Activated CD4-positive, alpha-beta memory T cell treated with anti-CD3 and anti-CD28 coated beads, Interleukin-2, amount 10 ng/mL, durations not matched to agents 7 days and 5 days (primary cell): ENCODE measurements at regions not wholly inside any gene's neighbourhood (a gene's known extent, or its start where the extent isn't known, plus 50 kb on each side); places are given as distances from the start of the nearest gene placed in this dataset.

Source experiments
- CTCF ChIA-PET: fragments of 350-600 bp; sonication (Branson Sonifier 250); formaldehyde crosslinking; loops from one replicate; lab custom pipeline; 2021; ENCODE audit warnings: antibody characterized with exemption, inconsistent platforms; lab: Charles Lee
- POLR2A ChIA-PET: fragments of 350-600 bp; sonication (Branson Sonifier 250); formaldehyde crosslinking; loops from one replicate; lab custom pipeline; 2021; ENCODE audit warnings: antibody characterized with exemption; lab: Charles Lee
- DNase-seq: peaks from one replicate; pipeline ENCODE4 v3.0.0-alpha.2; 2020
- H3K27ac Mint-ChIP-seq: one replicate; pipeline ENCODE4 v1.8.0; 2021; ENCODE audit warnings: mild to moderate bottlenecking, mixed read lengths
- H3K27me3 Mint-ChIP-seq: one replicate; pipeline ENCODE4 v1.8.0; 2021; ENCODE audit warnings: mixed read lengths
- H3K36me3 Mint-ChIP-seq: one replicate; pipeline ENCODE4 v1.8.0; 2021; ENCODE audit warnings: low read depth, mixed read lengths
- H3K4me1 Mint-ChIP-seq: one replicate; pipeline ENCODE4 v1.8.0; 2021; ENCODE audit warnings: mixed read lengths
- H3K4me3 Mint-ChIP-seq: one replicate; pipeline ENCODE4 v1.8.0; 2021; ENCODE audit warnings: mild to moderate bottlenecking, mixed read lengths
- H3K9me3 Mint-ChIP-seq: one replicate; pipeline ENCODE4 v1.8.0; 2021; ENCODE audit warnings: mixed read lengths

DNA sequence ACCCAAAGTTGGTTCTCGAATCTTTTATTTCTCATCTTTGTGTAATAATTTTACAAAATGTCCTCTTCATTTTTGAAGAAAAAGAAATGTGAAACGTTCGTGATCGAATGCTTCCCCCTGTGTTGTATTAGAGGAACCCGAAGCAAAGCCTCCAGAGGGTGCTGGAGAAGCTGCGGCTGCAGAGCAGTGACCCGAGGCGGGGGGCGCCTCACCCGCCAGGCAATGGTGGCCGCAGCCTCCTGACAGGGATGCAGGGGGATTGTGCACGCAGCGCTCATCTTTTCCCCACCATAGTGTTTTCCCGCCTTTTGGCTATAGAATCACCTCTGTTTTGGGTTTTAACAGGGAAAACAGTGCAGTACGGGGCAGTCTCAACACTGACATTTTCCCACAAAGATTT, 307.5 kb upstream of the ANKRD30A start:
- ChIA-PET CTCF (no interaction called here), POLR2A (no interaction called here)
- Mint-ChIP-seq H3K4me1 (no peaks in the 10 kb centered on the region), H3K9me3 (peaks cover 14% of the 10 kb centered on the region), H3K27ac (no peak overlapping the region), H3K27me3 (no peaks in the 10 kb centered on the region), H3K4me3 (no peak overlapping the region), H3K36me3 (no peaks in the 10 kb centered on the region)
- no peak for DNase-seq

DNA sequence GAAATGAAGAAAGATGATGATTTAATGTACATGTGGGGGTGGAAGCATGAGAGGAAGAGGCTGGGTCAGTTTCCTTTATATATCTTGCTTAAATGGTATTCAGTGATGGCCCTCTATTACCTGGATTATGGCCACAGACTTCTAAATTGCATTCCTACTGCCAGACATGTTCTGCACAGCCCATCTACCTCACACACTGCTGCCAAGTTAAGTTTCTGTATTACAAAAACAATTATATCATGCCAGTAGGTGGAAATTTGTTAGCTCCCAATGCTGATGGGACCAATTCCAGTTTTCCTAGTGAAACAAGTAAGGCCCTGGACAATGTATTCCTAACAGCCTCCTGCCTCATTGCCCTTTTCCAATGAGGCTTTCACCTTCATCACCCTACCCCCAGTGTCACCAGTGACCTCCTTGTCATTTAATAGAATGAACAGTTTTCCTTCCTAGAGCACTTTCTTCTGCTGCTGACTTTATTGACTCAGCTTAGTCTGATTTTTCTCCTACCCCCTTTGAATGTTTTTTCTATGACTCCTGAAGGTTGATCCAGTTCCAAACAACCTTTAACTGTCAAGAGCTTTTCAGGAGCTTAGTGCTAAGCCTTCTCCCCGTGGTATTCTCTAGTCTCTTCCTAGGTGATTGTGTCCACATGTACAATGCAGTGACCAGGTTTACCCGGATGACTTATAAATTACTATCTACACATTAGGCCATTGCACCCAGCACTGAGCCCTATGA, 316.6 kb upstream of the ANKRD30A start:
- no peaks in the 10 kb centered on the region for H3K4me1 Mint-ChIP-seq
- POLR2A ChIA-PET: no interaction called here
- H3K9me3 Mint-ChIP-seq: peaks cover 8% of the 10 kb centered on the region

DNA sequence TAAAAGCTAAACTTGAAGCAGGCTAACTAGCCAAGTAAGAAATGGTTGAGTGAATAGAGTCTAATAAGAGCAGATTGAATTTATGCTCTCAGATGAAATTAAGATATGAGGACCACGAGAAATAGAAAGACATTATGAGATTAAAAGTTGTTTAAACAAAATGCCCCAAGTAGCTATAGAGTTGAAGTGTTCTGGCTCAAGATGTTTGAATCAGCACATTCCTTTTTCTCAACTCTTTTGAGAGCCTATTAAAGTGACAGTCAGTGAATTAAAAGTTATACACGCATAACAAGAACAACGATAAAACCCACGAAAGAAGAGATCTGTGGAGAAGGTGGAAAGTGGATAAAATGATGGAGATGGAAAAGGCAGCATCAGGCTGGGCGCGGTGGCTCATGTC, 322.2 kb upstream of the ANKRD30A start:
- Mint-ChIP-seq H3K9me3 (peaks cover 6% of the 10 kb centered on the region), H3K4me1 (no peaks in the 10 kb centered on the region), H3K4me3 (no peak overlapping the region), H3K27ac (no peak overlapping the region), H3K36me3 (no peaks in the 10 kb centered on the region), H3K27me3 (no peaks in the 10 kb centered on the region)
- POLR2A ChIA-PET: no interaction called here
- CTCF ChIA-PET: no interaction called here
- no peak for DNase-seq

More for the DNA sequence above, 316.6 kb upstream of the ANKRD30A start:
- DNase-seq: no peak
- CTCF ChIA-PET: no interaction called here
- Mint-ChIP-seq H3K27ac (no peak overlapping the region), H3K4me3 (no peak overlapping the region), H3K27me3 (no peaks in the 10 kb centered on the region), H3K36me3 (no peaks in the 10 kb centered on the region)

DNA sequence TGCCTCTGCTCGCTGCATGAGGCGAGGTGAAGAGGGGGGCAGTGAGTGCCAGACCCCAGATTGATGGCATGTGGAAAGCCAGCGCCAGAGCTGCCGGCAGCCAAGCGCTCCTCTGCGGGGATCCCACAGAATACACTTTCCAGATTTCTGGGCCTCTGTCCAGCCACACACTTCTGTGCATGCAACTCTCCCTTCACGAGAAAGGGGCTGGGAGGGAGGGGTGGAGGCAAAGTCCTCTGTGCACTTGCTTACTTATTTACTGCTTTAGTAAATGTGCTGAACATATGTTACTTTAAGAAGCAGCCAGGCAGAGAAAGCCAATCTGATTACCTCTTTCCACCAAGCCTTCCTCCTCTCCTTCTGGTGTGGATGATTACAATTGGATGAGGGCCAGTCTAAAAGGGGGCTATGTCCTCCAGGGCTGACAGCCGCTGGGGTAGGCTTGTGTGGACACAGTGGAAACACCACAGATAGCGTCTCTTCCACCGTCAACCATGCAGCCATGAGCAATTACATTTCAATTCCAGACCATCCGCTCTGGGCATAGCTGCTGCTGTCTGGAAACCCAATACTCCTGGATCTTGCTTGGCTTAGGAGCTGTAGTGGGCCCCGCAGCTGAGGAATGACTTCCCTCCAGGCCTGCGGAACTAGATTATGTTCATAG, 322.8 kb upstream of the ANKRD30A start:
- Mint-ChIP-seq H3K36me3 (no peaks in the 10 kb centered on the region), H3K27me3 (no peaks in the 10 kb centered on the region), H3K4me3 (no peak overlapping the region), H3K27ac (no peak overlapping the region), H3K9me3 (peaks cover 6% of the 10 kb centered on the region), H3K4me1 (no peaks in the 10 kb centered on the region)
- no peak for DNase-seq
- ChIA-PET POLR2A (no interaction called here), CTCF (no interaction called here)

DNA sequence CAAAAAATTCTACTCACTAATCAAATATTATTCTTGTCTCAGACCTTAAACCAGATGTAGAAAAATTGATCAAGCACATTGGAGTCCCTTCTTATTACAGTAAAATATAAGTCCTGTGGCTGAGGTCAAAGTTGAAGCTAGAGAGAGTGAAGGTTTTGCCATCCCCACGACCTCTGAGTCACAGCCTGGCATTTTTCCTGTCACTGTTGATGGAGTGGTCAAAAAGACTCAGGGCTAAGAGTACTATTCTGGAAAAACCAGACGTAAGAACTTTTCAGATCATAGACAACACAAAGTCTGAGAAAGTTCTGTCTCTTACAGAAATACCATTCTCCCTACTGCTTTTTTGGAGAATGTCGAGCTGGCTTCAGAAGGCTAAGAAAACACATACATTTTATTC, 323.7 kb upstream of the ANKRD30A start:
- ChIA-PET POLR2A (no interaction called here), CTCF (no interaction called here)
- Mint-ChIP-seq H3K4me1 (no peaks in the 10 kb centered on the region), H3K9me3 (peaks cover 6% of the 10 kb centered on the region), H3K27ac (no peak overlapping the region), H3K27me3 (no peaks in the 10 kb centered on the region), H3K4me3 (no peak overlapping the region), H3K36me3 (no peaks in the 10 kb centered on the region)
- no peak for DNase-seq

DNA sequence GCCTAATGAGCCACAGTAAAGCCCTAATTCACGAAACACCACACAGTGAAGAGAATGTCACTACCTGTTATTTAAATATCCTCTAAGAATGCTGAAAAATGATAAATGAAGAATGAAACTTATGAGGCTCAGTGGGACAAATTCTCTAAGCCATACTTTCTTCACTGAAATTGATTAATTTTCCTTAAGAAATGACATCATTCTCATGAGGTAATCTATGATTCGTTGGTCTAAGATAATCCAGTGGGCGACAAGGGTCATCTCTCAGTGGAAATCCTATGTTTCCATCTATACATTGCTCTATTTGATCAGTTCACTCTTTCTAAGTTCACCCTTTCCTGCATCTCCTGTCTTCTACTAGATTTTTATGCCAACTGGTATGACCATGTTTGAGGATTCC, 330.4 kb upstream of the ANKRD30A start:
- H3K36me3 Mint-ChIP-seq: no peaks in the 10 kb centered on the region
- peaks cover 5% of the 10 kb centered on the region for H3K9me3 Mint-ChIP-seq
- POLR2A ChIA-PET: no interaction called here
- H3K27ac Mint-ChIP-seq: no peak overlapping the region
- no peaks in the 10 kb centered on the region for H3K4me1 Mint-ChIP-seq
- H3K4me3 Mint-ChIP-seq: no peak overlapping the region
- DNase-seq: no peak
- CTCF ChIA-PET: no interaction called here
- no peaks in the 10 kb centered on the region for H3K27me3 Mint-ChIP-seq

DNA sequence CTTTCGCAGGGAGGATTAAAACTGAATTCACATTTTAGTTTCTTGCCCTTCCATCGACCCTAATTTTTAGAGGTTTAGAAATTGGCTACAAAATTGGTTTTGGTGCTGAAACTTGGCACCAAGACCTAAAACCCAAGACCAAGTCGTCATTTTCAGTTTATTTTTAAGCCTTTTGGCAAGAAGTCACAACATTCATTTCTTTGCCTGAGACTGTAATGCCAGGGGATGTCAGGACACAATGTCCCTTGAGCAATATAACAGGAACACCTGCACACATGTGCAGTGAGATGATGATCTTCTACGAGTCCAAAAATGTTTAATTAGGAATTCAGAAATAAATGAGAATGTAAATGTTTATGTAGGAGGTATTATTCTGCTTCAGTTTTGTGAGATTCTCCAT, 335.4 kb upstream of the ANKRD30A start:
- ChIA-PET CTCF (no interaction called here), POLR2A (no interaction called here)
- Mint-ChIP-seq H3K27me3 (no peaks in the 10 kb centered on the region), H3K4me3 (no peak overlapping the region), H3K27ac (no peak overlapping the region), H3K9me3 (peaks cover 9% of the 10 kb centered on the region), H3K36me3 (no peaks in the 10 kb centered on the region), H3K4me1 (no peaks in the 10 kb centered on the region)
- DNase-seq: no peak

DNA sequence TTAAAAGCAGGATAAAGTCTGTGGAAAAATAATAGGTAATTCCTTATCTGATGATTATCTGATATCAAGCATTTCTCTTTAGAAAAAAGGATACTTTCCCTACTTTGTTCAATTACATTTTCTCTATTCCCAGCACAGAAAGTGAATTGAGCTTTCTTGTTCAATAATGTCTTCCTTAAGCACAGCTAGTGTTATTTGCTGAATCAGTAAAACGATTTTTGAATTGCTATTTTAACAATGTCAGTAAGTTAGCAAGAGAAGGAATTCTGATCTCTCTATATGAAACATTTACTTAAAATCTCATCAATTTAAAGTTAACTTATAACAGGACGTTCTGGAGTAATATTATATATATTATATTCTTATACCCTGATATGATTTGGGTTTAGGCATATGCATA, 337.2 kb upstream of the ANKRD30A start:
- DNase-seq: no peak
- CTCF ChIA-PET: no interaction called here

DNA sequence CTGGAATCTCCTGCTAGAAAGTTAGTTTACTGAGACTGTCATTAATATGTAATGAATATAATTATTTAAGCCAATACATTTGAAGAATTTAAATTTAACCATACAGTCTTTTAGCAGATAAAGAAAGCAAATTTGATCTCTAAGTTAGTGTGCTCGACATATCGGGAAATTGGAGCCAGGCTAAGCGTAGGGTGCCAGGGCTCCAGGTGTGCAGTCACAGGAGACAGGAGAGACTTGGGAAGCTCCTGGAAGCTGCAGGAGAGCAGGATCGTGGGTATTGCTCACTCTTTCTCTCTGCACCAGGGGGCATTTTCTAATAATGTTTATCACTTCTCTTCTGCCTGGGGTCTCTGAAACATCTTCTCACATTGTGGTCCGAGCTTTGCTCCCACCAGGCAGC, 342.0 kb upstream of the ANKRD30A start:
- no peaks in the 10 kb centered on the region for H3K27me3 Mint-ChIP-seq
- H3K9me3 Mint-ChIP-seq: peaks cover 9% of the 10 kb centered on the region
- DNase-seq: no peak
- H3K4me3 Mint-ChIP-seq: no peak overlapping the region
- H3K36me3 Mint-ChIP-seq: no peaks in the 10 kb centered on the region
- H3K27ac Mint-ChIP-seq: no peak overlapping the region
- ChIA-PET CTCF (no interaction called here), POLR2A (no interaction called here)
- H3K4me1 Mint-ChIP-seq: no peaks in the 10 kb centered on the region

More for the DNA sequence above, 337.2 kb upstream of the ANKRD30A start:
- H3K4me1 Mint-ChIP-seq: no peaks in the 10 kb centered on the region
- no peaks in the 10 kb centered on the region for H3K27me3 Mint-ChIP-seq
- POLR2A ChIA-PET: no interaction called here
- no peaks in the 10 kb centered on the region for H3K36me3 Mint-ChIP-seq
- peaks cover 7% of the 10 kb centered on the region for H3K9me3 Mint-ChIP-seq
- no peak overlapping the region for H3K27ac Mint-ChIP-seq
- no peak overlapping the region for H3K4me3 Mint-ChIP-seq

DNA sequence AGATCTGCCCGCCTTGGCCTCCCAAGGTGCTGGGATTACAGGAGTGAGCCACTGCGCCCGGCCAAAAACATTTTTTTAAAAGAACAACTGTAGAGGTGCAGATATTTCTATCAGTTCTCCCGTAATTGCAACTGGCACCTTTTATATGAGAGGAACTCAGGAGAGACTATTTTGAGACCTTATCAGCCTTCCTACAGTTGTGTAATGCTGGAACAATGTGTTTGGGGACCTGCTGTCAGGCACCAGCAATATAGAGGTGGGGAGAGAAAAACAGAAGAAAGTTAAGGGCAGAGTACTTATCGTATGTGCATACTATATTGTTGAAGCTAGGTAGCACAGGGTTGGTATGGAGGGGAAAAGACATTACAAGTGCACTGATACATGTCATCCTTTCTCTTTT, 343.8 kb upstream of the ANKRD30A start:
- Mint-ChIP-seq H3K4me3 (no peak overlapping the region), H3K4me1 (no peaks in the 10 kb centered on the region), H3K27ac (no peak overlapping the region), H3K27me3 (no peaks in the 10 kb centered on the region), H3K9me3 (peaks cover 8% of the 10 kb centered on the region), H3K36me3 (no peaks in the 10 kb centered on the region)
- no peak for DNase-seq
- CTCF ChIA-PET: no interaction called here
- POLR2A ChIA-PET: no interaction called here

DNA sequence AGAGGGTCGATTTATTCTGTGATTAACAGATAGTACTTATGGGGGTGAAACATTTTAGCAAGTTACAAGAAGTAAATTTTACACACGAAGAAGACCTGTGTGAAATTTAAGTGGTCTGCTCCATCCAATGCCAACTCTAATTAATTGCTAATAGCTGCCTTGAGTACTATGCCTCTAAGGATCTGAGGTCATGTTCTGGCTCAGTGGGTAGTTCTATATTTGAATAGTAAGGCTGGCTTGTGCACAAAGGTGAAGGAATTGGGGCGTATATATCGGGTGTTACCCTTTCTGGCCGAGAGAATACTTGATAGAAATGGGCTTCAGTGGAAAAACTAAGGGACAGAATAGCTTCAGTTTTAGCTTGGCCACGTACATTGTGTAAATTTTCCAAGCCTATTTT, 345.2 kb upstream of the ANKRD30A start:
- POLR2A ChIA-PET: no interaction called here
- CTCF ChIA-PET: no interaction called here

DNA sequence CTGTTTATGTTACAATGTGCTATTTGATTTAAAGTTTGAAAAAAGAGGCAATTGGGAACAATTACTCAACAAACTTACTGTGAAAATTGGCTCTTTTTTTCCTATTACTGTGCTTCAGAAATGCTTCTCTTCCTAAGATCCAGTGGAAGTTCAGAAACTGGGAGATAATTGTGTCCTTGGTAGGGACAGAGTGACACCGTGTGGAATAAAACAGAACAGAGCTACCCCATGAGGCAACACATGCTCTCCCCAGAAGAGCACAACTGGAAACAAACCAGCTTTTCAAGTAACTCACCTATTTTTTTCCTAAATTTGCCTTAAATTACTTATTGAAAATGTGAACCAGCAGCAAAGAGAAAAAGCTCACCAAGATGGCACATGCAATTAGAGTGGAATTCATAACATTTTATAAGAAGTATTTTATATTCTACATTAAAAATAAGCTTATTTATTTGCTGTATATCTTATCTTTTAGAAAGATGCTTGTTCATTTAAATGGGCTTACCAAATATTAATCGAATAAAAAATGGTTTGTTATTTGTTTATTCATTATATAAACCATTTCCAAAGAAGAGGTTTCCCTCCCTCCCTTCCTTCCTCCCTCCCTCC, 346.1 kb upstream of the ANKRD30A start:
- ChIA-PET CTCF (no interaction called here), POLR2A (no interaction called here)
- H3K27ac Mint-ChIP-seq: no peak overlapping the region
- no peak for DNase-seq
- H3K36me3 Mint-ChIP-seq: no peaks in the 10 kb centered on the region
- H3K4me3 Mint-ChIP-seq: no peak overlapping the region
- no peaks in the 10 kb centered on the region for H3K27me3 Mint-ChIP-seq
- H3K4me1 Mint-ChIP-seq: no peaks in the 10 kb centered on the region
- peaks cover 4% of the 10 kb centered on the region for H3K9me3 Mint-ChIP-seq

More for the DNA sequence above, 345.2 kb upstream of the ANKRD30A start:
- Mint-ChIP-seq H3K36me3 (no peaks in the 10 kb centered on the region), H3K4me3 (no peak overlapping the region), H3K27me3 (no peaks in the 10 kb centered on the region), H3K9me3 (peaks cover 8% of the 10 kb centered on the region), H3K27ac (no peak overlapping the region), H3K4me1 (no peaks in the 10 kb centered on the region)
- DNase-seq: no peak

DNA sequence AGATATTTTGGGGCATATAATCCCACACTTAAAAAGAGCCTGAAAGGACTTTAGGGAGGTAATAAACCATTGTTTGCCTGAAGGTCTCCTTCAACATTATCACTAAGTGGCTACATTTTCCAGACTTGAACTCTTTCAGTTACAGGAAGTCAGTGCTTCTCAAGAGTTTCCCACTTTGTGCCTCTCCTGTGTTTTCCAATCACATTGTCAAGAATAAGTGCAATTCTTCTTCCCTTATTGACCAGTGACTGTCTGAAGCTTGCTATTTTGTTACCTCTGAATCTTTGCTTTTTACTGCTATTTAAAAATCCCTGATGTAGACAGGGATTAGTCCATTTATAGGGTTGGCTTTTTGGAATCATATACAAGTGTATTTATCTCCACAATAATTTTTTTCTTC, 346.7 kb upstream of the ANKRD30A start:
- Mint-ChIP-seq H3K9me3 (peaks cover 4% of the 10 kb centered on the region), H3K4me3 (no peak overlapping the region), H3K27ac (no peak overlapping the region), H3K27me3 (no peaks in the 10 kb centered on the region), H3K36me3 (no peaks in the 10 kb centered on the region), H3K4me1 (no peaks in the 10 kb centered on the region)
- ChIA-PET POLR2A (no interaction called here), CTCF (no interaction called here)
- DNase-seq: no peak

DNA sequence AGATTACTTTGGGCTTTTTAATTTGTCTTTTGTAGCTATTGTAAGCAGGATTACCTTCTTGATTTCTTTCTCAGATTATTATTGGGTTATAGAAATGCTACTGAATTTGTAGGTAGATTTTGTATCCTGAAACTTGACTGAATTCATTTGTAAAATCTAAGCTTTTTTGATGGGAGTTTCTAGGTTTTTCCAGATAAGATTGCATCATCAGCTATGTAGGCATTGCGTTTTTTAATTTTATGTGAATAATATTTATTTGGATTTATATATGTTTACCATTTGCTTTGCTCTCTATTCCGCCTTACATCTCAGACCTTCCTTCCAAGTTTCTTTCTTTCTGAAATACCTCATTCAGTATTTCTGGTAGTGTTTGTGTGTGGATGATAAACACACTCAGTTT, 351.7 kb upstream of the ANKRD30A start:
- CTCF ChIA-PET: no interaction called here
- Mint-ChIP-seq H3K9me3 (peaks cover 2% of the 10 kb centered on the region), H3K27ac (no peak overlapping the region), H3K4me1 (no peaks in the 10 kb centered on the region), H3K4me3 (no peak overlapping the region), H3K36me3 (no peaks in the 10 kb centered on the region), H3K27me3 (no peaks in the 10 kb centered on the region)
- POLR2A ChIA-PET: no interaction called here
- DNase-seq: no peak
